ENCODE measurements at regions not wholly inside any gene's neighbourhood (a gene's known extent, or its start where the extent isn't known, plus 50 kb on each side); places are given as distances from the start of the nearest gene placed in this dataset.

DNA sequence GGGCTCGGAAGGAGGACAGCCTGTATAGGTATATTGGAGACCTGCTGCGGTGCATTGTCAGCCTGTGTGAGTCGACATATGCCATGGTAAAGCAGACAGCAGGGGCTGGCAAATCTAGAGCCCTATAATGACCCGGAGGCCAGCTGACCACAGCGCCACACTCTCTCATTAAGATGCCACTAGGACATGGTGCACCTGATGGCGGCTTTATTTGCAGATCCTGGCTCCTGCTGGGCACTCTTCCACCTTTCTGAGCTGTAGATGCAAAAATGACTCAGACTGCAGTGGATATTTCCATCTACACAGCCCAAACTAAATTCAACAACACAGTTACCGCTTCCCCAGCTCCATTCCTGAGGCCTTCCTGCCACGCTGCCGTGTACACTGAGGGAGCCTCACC is 389.9 kb downstream of the TNS1 start:
- Histone ChIP-seq H2AFZ (no peak overlapping the region), H3K36me3 (ENCODE audit: control insufficient read depth, insufficient read depth, low read length) (no peaks in the 10 kb centered on the region), H3K9me3 (ENCODE audit: control insufficient read depth, low read length) (no peaks in the 10 kb centered on the region), H3K9ac (no peak overlapping the region), H3K4me3 (ENCODE audit: low read depth, low read length) (no peak overlapping the region), H3K4me2 (ENCODE audit: low read length) (no peak overlapping the region), H3K27ac (no peak overlapping the region), H3K79me2 (no peaks in the 10 kb centered on the region), H3K4me1 (peaks cover 20% of the 10 kb centered on the region), H3K27me3 (ENCODE audit: control insufficient read depth, insufficient read depth, low read length) (no peaks in the 10 kb centered on the region)
- TF ChIP-seq, protein P1, sequence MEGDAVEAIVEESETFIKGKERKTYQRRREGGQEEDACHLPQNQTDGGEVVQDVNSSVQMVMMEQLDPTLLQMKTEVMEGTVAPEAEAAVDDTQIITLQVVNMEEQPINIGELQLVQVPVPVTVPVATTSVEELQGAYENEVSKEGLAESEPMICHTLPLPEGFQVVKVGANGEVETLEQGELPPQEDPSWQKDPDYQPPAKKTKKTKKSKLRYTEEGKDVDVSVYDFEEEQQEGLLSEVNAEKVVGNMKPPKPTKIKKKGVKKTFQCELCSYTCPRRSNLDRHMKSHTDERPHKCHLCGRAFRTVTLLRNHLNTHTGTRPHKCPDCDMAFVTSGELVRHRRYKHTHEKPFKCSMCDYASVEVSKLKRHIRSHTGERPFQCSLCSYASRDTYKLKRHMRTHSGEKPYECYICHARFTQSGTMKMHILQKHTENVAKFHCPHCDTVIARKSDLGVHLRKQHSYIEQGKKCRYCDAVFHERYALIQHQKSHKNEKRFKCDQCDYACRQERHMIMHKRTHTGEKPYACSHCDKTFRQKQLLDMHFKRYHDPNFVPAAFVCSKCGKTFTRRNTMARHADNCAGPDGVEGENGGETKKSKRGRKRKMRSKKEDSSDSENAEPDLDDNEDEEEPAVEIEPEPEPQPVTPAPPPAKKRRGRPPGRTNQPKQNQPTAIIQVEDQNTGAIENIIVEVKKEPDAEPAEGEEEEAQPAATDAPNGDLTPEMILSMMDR (IDR thresholded peaks at IDR 0.05) = no peak

DNA sequence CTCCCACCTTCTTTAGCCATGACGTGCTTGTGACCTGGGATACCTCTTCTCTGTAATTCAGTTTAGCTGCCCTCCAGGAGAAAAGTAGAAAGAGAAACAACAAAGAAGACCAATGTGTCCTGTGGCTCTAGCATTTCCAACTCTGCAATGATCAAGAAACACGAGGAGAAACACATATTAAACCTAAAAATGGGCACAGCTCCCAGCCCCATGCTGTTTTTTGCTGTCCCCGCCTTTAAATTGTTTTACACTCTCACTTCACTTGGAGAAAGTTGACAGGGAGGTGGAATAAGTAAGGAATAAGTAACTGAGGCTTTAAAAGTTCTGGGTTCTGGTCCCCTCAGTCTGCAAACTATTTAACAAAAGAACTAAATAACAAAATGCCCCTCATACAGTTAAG is 390.6 kb downstream of the TNS1 start:
- H3K4me3 ChIP-seq (ENCODE audit: low read depth, low read length) = no peak overlapping the region
- no peak overlapping the region for H3K4me2 ChIP-seq (ENCODE audit: low read length)
- H3K27me3 ChIP-seq (ENCODE audit: control insufficient read depth, insufficient read depth, low read length) = no peaks in the 10 kb centered on the region
- H3K9ac ChIP-seq = no peak overlapping the region
- TF ChIP-seq, protein P1 (IDR thresholded peaks at IDR 0.05) = no peak
- no peaks in the 10 kb centered on the region for H3K9me3 ChIP-seq (ENCODE audit: control insufficient read depth, low read length)
- no peak overlapping the region for H2AFZ ChIP-seq
- peaks cover 27% of the 10 kb centered on the region for H3K4me1 ChIP-seq
- no peak overlapping the region for H3K27ac ChIP-seq
- no peaks in the 10 kb centered on the region for H3K36me3 ChIP-seq (ENCODE audit: control insufficient read depth, insufficient read depth, low read length)
- no peaks in the 10 kb centered on the region for H3K79me2 ChIP-seq

DNA sequence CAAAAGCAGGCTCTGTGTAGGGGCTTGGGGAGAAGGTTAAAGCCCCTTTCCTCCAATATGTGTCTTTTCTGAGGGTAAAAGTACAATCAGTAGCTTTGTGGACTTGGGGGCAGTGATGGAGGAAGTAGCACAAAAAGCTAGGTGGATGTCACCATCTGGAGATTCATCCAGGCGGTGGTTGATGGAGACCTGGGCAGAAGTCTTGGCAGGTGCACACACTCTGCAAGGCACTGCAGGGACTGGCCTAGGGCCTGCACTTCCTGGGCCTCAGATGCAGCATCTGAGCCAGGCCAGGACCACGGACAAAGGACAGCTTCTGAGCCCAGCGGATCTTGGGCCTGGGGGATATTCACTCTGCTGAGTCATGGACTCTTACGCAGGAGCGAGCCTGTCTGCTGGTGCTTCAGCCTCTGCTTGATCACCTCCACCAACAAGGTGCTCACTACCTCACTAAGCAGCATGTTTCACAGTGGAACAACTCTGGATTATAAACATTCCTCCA is 391.1 kb downstream of the TNS1 start:
- no peaks in the 10 kb centered on the region for H3K79me2 ChIP-seq
- H3K27me3 ChIP-seq (ENCODE audit: control insufficient read depth, insufficient read depth, low read length) = no peaks in the 10 kb centered on the region
- H3K36me3 ChIP-seq (ENCODE audit: control insufficient read depth, insufficient read depth, low read length) = no peaks in the 10 kb centered on the region
- no peak overlapping the region for H2AFZ ChIP-seq
- no peaks in the 10 kb centered on the region for H3K9me3 ChIP-seq (ENCODE audit: control insufficient read depth, low read length)
- no peak overlapping the region for H3K4me2 ChIP-seq (ENCODE audit: low read length)
- H3K27ac ChIP-seq = peak overlapping the region; percentile 63
- TF ChIP-seq, protein P1 (IDR thresholded peaks at IDR 0.05) = no peak
- peaks cover 30% of the 10 kb centered on the region for H3K4me1 ChIP-seq
- H3K9ac ChIP-seq = no peak overlapping the region
- no peak overlapping the region for H3K4me3 ChIP-seq (ENCODE audit: low read depth, low read length)

DNA sequence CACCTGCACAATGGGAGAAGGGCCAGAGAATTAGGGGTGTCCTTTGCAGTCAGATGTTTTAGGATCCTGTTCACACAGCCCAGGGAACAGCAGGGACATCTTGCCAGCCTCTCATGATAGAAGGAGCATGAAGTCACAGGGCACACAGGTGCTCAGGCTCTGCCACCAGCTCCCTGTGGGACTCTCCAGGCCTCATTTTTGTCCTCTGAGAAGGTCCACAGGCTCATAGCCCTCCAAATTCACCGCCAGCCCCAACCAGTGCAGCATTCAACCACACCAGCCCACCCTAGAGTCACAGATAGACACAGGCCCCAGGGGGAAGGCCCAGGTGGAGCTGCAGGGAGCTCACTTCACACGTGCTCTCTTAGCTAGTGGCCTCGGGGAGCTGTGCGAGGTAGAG is 391.7 kb downstream of the TNS1 start:
- Histone ChIP-seq H3K27me3 (ENCODE audit: control insufficient read depth, insufficient read depth, low read length) (no peaks in the 10 kb centered on the region), H3K27ac (peak overlapping the region; percentile 63), H3K79me2 (no peaks in the 10 kb centered on the region), H2AFZ (no peak overlapping the region), H3K4me3 (ENCODE audit: low read depth, low read length) (no peak overlapping the region), H3K36me3 (ENCODE audit: control insufficient read depth, insufficient read depth, low read length) (no peaks in the 10 kb centered on the region), H3K4me1 (peaks cover 31% of the 10 kb centered on the region), H3K4me2 (ENCODE audit: low read length) (no peak overlapping the region), H3K9ac (no peak overlapping the region), H3K9me3 (ENCODE audit: control insufficient read depth, low read length) (no peaks in the 10 kb centered on the region)
- TF ChIP-seq, protein P1 (IDR thresholded peaks at IDR 0.05) = no peak

DNA sequence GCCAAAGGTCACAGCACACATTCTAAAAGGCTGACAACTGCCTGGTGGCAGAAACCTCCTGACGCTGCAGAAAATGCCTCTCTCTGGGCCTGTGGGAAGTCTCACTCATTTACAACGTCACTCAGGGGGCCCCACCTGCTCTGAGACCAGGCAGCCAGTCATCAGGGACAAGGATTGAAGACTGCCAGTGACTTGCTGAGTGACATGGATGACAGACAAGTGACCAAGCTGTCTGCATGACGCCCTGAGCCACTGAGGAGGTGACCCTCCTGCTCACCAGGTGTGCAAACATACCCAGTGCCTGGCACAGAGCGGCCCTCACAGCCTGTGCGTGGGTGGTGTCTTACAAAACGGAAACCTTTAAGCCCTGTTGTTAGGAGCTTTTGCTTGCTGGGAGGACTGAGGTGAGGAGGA is 392.4 kb downstream of the TNS1 start:
- Histone ChIP-seq H3K9ac (no peak overlapping the region), H3K4me2 (ENCODE audit: low read length) (no peak overlapping the region), H2AFZ (peak overlapping the region; percentile 80), H3K4me3 (ENCODE audit: low read depth, low read length) (no peak overlapping the region), H3K36me3 (ENCODE audit: control insufficient read depth, insufficient read depth, low read length) (no peaks in the 10 kb centered on the region), H3K27ac (peak overlapping the region; percentile 63), H3K79me2 (no peaks in the 10 kb centered on the region), H3K9me3 (ENCODE audit: control insufficient read depth, low read length) (no peaks in the 10 kb centered on the region), H3K27me3 (ENCODE audit: control insufficient read depth, insufficient read depth, low read length) (no peaks in the 10 kb centered on the region), H3K4me1 (peaks cover 38% of the 10 kb centered on the region)
- TF ChIP-seq, protein P1 (IDR thresholded peaks at IDR 0.05) = no peak
